ENCODE measurements at regions not wholly inside any gene's neighbourhood (a gene's known extent, or its start where the extent isn't known, plus 50 kb on each side); places are given as distances from the start of the nearest gene placed in this dataset.

- DNase-seq (ENCODE audit: low spot score) (no peak), ATAC-seq (ENCODE audit: insufficient number of reproducible peaks, low FRiP score, low read depth) (no peak)
- no peaks in the 10 kb centered on the region for H3K9me3 ChIP-seq
- no peaks in the 10 kb centered on the region for H3K4me1 ChIP-seq (ENCODE audit: control insufficient read depth in 1 of 2, low read depth in 2 of 2)
- TF ChIP-seq CTCF (IDR thresholded peaks at IDR 0.05): peak; percentile 57
- no peaks in the 10 kb centered on the region for H3K27me3 ChIP-seq (replicated peaks; ENCODE audit: insufficient read depth)
- H3K27ac ChIP-seq: no peak overlapping the region
- no peak overlapping the region for H3K4me3 ChIP-seq
- no peaks in the 10 kb centered on the region for H3K36me3 ChIP-seq
Observed at GRCh38 chr15:38683382-38684242, 119.0 kb upstream of the RASGRP1 start.

GRCh38 chr15:38684440-38685010 is 119.9 kb upstream of the RASGRP1 start:
- Histone ChIP-seq H3K4me1 (ENCODE audit: control insufficient read depth in 1 of 2, low read depth in 2 of 2) (no peaks in the 10 kb centered on the region), H3K36me3 (no peaks in the 10 kb centered on the region), H3K27ac (no peak overlapping the region), H3K4me3 (no peak overlapping the region), H3K9me3 (no peaks in the 10 kb centered on the region), H3K27me3 (replicated peaks; ENCODE audit: insufficient read depth) (no peaks in the 10 kb centered on the region)
- DNase-seq (ENCODE audit: low spot score) (no peak), ATAC-seq (ENCODE audit: insufficient number of reproducible peaks, low FRiP score, low read depth) (no peak)
- no peak for TF ChIP-seq CTCF (IDR thresholded peaks at IDR 0.05)

GRCh38 chr15:38685686-38686339 is 121.2 kb upstream of the RASGRP1 start:
- Histone ChIP-seq H3K27me3 (replicated peaks; ENCODE audit: insufficient read depth) (no peaks in the 10 kb centered on the region), H3K27ac (no peak overlapping the region), H3K9me3 (no peaks in the 10 kb centered on the region), H3K4me3 (no peak overlapping the region), H3K36me3 (no peaks in the 10 kb centered on the region), H3K4me1 (ENCODE audit: control insufficient read depth in 1 of 2, low read depth in 2 of 2) (no peaks in the 10 kb centered on the region)
- ATAC-seq (ENCODE audit: insufficient number of reproducible peaks, low FRiP score, low read depth) (no peak), DNase-seq (ENCODE audit: low spot score) (no peak)
- no peak for TF ChIP-seq CTCF (IDR thresholded peaks at IDR 0.05)

GRCh38 chr15:38687340-38687739 is 122.7 kb upstream of the RASGRP1 start:
- ATAC-seq (ENCODE audit: insufficient number of reproducible peaks, low FRiP score, low read depth): no peak
- Histone ChIP-seq H3K4me1 (ENCODE audit: control insufficient read depth in 1 of 2, low read depth in 2 of 2) (peaks cover 4 to 9% of the 10 kb centered on the region in 2 donors), H3K27ac (no peak overlapping the region), H3K4me3 (no peak overlapping the region), H3K27me3 (replicated peaks; ENCODE audit: insufficient read depth) (no peaks in the 10 kb centered on the region), H3K9me3 (no peaks in the 10 kb centered on the region), H3K36me3 (no peaks in the 10 kb centered on the region)
- TF ChIP-seq CTCF (IDR thresholded peaks at IDR 0.05): no peak
- DNase-seq (ENCODE audit: low spot score): no peak

GRCh38 chr15:38687775-38688495 is 123.3 kb upstream of the RASGRP1 start:
- DNase-seq (ENCODE audit: low spot score): no peak
- Histone ChIP-seq H3K36me3 (no peaks in the 10 kb centered on the region), H3K27me3 (replicated peaks; ENCODE audit: insufficient read depth) (no peaks in the 10 kb centered on the region), H3K27ac (no peak overlapping the region), H3K4me3 (no peak overlapping the region), H3K9me3 (no peaks in the 10 kb centered on the region), H3K4me1 (ENCODE audit: control insufficient read depth in 1 of 2, low read depth in 2 of 2) (peaks cover 4 to 10% of the 10 kb centered on the region in 2 donors)
- TF ChIP-seq CTCF (IDR thresholded peaks at IDR 0.05): no peak
- no peak for ATAC-seq (ENCODE audit: insufficient number of reproducible peaks, low FRiP score, low read depth)

All from thoracic aorta (tissue), 2 donors.